ENCODE measurements at regions not wholly inside any gene's neighbourhood (a gene's known extent, or its start where the extent isn't known, plus 50 kb on each side); places are given as distances from the start of the nearest gene placed in this dataset.

DNA sequence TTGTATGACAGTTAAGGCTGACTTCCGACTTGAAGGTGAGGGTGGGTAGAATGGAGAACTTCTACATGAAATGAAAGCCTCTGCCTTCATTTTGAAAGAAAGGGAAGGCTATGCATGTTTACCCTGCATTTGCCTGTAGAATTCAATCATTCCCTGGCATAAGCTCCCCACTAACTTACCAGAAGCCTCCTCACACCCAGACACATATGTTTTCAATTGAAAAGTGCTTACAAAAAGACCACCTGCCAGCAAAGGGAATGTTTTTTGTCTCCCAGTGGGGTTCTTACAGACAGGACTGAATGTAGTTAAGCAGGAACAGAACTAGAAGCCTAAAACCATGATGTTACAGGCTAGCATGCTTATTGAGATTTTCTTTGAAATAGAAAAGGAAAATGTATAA is 392.1 kb upstream of the HSF2 start (continued):
- TF ChIP-seq FIP1L1 (IDR thresholded peaks at IDR 0.05; ENCODE audit: low read depth, low read length, poor library complexity, severe bottlenecking) (no peak), ZBTB49 (CRISPR knock-in tag; IDR thresholded peaks at IDR 0.05; ENCODE audit: borderline replicate concordance) (no peak), ZNF589 (CRISPR knock-in tag; IDR thresholded peaks at IDR 0.05; ENCODE audit: low read depth) (no peak), RFX1 (IDR thresholded peaks at IDR 0.05) (no peak), BCOR (IDR thresholded peaks at IDR 0.05) (no peak), SNIP1 (IDR thresholded peaks at IDR 0.05; ENCODE audit: low read depth) (no peak), BACH1 (tag; IDR thresholded peaks at IDR 0.05) (no peak)
- TF ChIP-seq, protein P1, sequence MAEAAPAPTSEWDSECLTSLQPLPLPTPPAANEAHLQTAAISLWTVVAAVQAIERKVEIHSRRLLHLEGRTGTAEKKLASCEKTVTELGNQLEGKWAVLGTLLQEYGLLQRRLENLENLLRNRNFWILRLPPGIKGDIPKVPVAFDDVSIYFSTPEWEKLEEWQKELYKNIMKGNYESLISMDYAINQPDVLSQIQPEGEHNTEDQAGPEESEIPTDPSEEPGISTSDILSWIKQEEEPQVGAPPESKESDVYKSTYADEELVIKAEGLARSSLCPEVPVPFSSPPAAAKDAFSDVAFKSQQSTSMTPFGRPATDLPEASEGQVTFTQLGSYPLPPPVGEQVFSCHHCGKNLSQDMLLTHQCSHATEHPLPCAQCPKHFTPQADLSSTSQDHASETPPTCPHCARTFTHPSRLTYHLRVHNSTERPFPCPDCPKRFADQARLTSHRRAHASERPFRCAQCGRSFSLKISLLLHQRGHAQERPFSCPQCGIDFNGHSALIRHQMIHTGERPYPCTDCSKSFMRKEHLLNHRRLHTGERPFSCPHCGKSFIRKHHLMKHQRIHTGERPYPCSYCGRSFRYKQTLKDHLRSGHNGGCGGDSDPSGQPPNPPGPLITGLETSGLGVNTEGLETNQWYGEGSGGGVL (CRISPR knock-in tag; IDR thresholded peaks at IDR 0.05) = no peak
- TF ChIP-seq, protein P2, sequence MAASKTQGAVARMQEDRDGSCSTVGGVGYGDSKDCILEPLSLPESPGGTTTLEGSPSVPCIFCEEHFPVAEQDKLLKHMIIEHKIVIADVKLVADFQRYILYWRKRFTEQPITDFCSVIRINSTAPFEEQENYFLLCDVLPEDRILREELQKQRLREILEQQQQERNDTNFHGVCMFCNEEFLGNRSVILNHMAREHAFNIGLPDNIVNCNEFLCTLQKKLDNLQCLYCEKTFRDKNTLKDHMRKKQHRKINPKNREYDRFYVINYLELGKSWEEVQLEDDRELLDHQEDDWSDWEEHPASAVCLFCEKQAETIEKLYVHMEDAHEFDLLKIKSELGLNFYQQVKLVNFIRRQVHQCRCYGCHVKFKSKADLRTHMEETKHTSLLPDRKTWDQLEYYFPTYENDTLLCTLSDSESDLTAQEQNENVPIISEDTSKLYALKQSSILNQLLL (CRISPR knock-in tag; IDR thresholded peaks at IDR 0.05; ENCODE audit: borderline replicate concordance) = no peak
- TF ChIP-seq, protein P3, sequence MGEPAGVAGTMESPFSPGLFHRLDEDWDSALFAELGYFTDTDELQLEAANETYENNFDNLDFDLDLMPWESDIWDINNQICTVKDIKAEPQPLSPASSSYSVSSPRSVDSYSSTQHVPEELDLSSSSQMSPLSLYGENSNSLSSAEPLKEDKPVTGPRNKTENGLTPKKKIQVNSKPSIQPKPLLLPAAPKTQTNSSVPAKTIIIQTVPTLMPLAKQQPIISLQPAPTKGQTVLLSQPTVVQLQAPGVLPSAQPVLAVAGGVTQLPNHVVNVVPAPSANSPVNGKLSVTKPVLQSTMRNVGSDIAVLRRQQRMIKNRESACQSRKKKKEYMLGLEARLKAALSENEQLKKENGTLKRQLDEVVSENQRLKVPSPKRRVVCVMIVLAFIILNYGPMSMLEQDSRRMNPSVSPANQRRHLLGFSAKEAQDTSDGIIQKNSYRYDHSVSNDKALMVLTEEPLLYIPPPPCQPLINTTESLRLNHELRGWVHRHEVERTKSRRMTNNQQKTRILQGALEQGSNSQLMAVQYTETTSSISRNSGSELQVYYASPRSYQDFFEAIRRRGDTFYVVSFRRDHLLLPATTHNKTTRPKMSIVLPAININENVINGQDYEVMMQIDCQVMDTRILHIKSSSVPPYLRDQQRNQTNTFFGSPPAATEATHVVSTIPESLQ (CRISPR knock-in tag; IDR thresholded peaks at IDR 0.05) = no peak
- TF ChIP-seq, protein P4, sequence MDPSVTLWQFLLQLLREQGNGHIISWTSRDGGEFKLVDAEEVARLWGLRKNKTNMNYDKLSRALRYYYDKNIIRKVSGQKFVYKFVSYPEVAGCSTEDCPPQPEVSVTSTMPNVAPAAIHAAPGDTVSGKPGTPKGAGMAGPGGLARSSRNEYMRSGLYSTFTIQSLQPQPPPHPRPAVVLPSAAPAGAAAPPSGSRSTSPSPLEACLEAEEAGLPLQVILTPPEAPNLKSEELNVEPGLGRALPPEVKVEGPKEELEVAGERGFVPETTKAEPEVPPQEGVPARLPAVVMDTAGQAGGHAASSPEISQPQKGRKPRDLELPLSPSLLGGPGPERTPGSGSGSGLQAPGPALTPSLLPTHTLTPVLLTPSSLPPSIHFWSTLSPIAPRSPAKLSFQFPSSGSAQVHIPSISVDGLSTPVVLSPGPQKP (CRISPR knock-in tag; IDR thresholded peaks at IDR 0.05) = no peak

All from K562 (cell line).